PFSK-1 (cell line): ENCODE measurements at regions not wholly inside any gene's neighbourhood (a gene's known extent, or its start where the extent isn't known, plus 50 kb on each side); places are given as distances from the start of the nearest gene placed in this dataset.

Experiments
- FOXP2 ChIP-seq: optimal IDR thresholded peaks from 2 replicates; pipeline ENCODE3; 2011; ENCODE audit warnings: borderline replicate concordance, control low read depth, inconsistent platforms; ENCODE audit not compliant: insufficient read depth; ENCODE audit errors: extremely low read length, extremely low read depth
- POLR2AphosphoS5 ChIP-seq: IDR thresholded peaks from 2 replicates; pipeline ENCODE4 v1.6.1; 2012; ENCODE audit warnings: low read depth, mild to moderate bottlenecking, control low read depth, low read length, moderate library complexity
- REST ChIP-seq, 2 experiments: IDR thresholded peaks; 2 replicates each; pipeline versions ENCODE4 v1.6.1 to v1.8.0; 2011 to 2012; ENCODE audit warnings: low read depth in 2 of 2, low read length in 2 of 2, control low read depth in 1 of 2, inconsistent platforms in 1 of 2, mild to moderate bottlenecking in 1 of 2, moderate library complexity in 1 of 2; ENCODE audit not compliant: insufficient read depth in 1 of 2
- SIN3A ChIP-seq: IDR thresholded peaks from 2 replicates; pipeline ENCODE4 v1.6.1; 2012; ENCODE audit warnings: mild to moderate bottlenecking, low read length, moderate library complexity, borderline replicate concordance; ENCODE audit not compliant: insufficient read depth
- TAF1 ChIP-seq: IDR thresholded peaks from 2 replicates; pipeline ENCODE4 v1.6.1; 2012; ENCODE audit warnings: low read length, control low read depth, borderline replicate concordance; ENCODE audit not compliant: insufficient read depth

- TF ChIP-seq TAF1: no peak
- TF ChIP-seq SIN3A: no peak
- no peak for TF ChIP-seq POLR2AphosphoS5
- TF ChIP-seq FOXP2: no peak
- no peak for TF ChIP-seq REST (IDR thresholded peaks at IDR 0.05; ENCODE audit: insufficient read depth in 1 of 2, low read depth in 2 of 2, low read length in 2 of 2)
These were observed 71.1 kb upstream of the NEURL1B start for GRCh38 chr5:172569861-172570558.

GRCh38 chr5:172568308-172568910 lies 72.7 kb upstream of the NEURL1B start:
- no peak for TF ChIP-seq POLR2AphosphoS5

- TF ChIP-seq POLR2AphosphoS5 (no peak), TAF1 (no peak), SIN3A (no peak), REST (IDR thresholded peaks at IDR 0.05; ENCODE audit: insufficient read depth in 1 of 2, low read depth in 2 of 2, low read length in 2 of 2) (no peak), FOXP2 (no peak)
These were observed 73.2 kb upstream of the NEURL1B start for GRCh38 chr5:172567843-172568242.

GRCh38 chr5:172567294-172567693 lies 73.8 kb upstream of the NEURL1B start:
- TF ChIP-seq REST (IDR thresholded peaks at IDR 0.05; ENCODE audit: insufficient read depth in 1 of 2, low read depth in 2 of 2, low read length in 2 of 2) (no peak), POLR2AphosphoS5 (no peak), TAF1 (no peak), SIN3A (no peak), FOXP2 (no peak)

GRCh38 chr5:172565931-172566665 lies 75.0 kb upstream of the NEURL1B start:
- TF ChIP-seq FOXP2 (no peak), REST (IDR thresholded peaks at IDR 0.05; ENCODE audit: insufficient read depth in 1 of 2, low read depth in 2 of 2, low read length in 2 of 2) (no peak), TAF1 (no peak), POLR2AphosphoS5 (no peak), SIN3A (no peak)
